ENCODE measurements at regions not wholly inside any gene's neighbourhood (a gene's known extent, or its start where the extent isn't known, plus 50 kb on each side); places are given as distances from the start of the nearest gene placed in this dataset.
A peak's percentile ranks its signal among the peaks of the same experiment; 100 is the strongest.

DNA sequence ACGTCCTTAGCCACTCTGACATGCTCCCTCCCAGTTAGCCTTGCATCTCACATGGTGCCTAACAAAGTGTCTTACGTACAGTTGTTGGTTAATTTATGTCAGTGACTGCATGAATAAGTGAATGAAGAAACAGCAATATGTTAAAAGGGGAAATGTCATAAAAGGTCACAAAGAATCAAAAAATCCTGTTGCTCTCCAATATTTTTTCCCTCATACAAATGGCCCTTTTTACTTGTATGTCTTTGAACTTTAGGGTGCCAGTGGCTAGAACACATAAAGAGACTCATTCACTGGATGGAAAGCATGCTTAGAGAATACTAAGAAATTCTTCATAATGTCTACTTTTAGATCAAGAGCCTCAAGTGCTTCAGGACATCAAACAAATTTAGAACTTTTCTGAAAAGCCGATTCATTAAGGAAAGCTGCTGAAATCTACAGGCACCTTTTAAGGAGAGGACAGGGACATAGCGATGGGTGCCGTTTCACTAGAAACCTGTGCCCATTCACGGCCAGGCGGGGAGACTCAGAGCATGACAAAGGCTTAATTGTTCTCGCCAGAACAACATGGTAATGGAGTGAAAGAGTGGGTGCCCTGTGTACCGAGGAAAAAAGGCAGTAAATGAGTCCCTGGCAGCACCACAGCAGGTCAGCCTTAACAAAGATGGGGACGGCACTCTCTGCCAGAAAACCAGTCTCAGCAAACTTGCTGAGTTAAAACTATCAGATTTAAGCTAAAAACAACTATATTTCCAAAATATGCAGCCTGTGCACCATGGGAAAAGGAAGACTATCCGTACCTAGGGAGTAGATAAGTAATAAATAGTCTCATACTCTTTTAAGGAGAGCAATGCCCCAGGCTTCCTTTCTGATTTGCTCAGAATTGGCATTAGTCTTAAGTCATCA lies 71.6 kb upstream of the SPTBN1 start:
- H4K91ac ChIP-seq (ENCODE audit: insufficient read length, low read depth, low read length), result no peak overlapping the region
- H3K27me3 Mint-ChIP-seq (ENCODE audit: low read depth), result no peaks in the 10 kb centered on the region
- no peaks in the 10 kb centered on the region for H4K20me1 ChIP-seq (ENCODE audit: control insufficient read depth, insufficient read depth, insufficient read length)
- H4K5ac ChIP-seq (ENCODE audit: insufficient read length, low read depth, low read length), result no peak overlapping the region
- H2BK12ac ChIP-seq (ENCODE audit: insufficient read length, low read depth, low read length), result no peak overlapping the region
- no peak overlapping the region for H3K4me2 ChIP-seq (ENCODE audit: insufficient read depth, insufficient read length, low read length)
- H3K18ac ChIP-seq (ENCODE audit: insufficient read length, low read depth, low read length), result no peak overlapping the region
- no peaks in the 10 kb centered on the region for H3K23me2 ChIP-seq (ENCODE audit: insufficient read length, low read depth, low read length, poor library complexity, severe bottlenecking)
- H3K4me1 Mint-ChIP-seq, result peaks cover 17 to 21% of the 10 kb centered on the region in 2 experiments
- H3K56ac ChIP-seq (ENCODE audit: insufficient read length, low read depth, low read length), result no peak overlapping the region
- H3K36me3 Mint-ChIP-seq (ENCODE audit: insufficient read depth in 1 of 3, low read depth in 3 of 3), result no peaks in the 10 kb centered on the region
- H3K79me2 ChIP-seq (ENCODE audit: insufficient read depth, low read length), result no peaks in the 10 kb centered on the region
- H3K14ac ChIP-seq (ENCODE audit: insufficient read depth, low read length), result no peak overlapping the region
- H2BK5ac ChIP-seq (ENCODE audit: insufficient read length, low read length), result no peak overlapping the region
- H3K4ac ChIP-seq (ENCODE audit: low read depth, low read length), result no peak overlapping the region
- no peak overlapping the region for H4K8ac ChIP-seq (replicated peaks; ENCODE audit: insufficient read length, low read depth, low read length)
- H2BK15ac ChIP-seq (ENCODE audit: low read depth, low read length), result no peak overlapping the region
- no peaks in the 10 kb centered on the region for H3K79me1 ChIP-seq (ENCODE audit: insufficient read depth, low read depth, low read length, poor library complexity, severe bottlenecking)
- H3K9me3 Mint-ChIP-seq, result no peaks in the 10 kb centered on the region
- H3K9ac ChIP-seq (ENCODE audit: extremely low read depth, insufficient read length, low read length), result no peak overlapping the region
- H3K4me1 ChIP-seq (ENCODE audit: insufficient read depth, low read length), result peaks cover 6% of the 10 kb centered on the region; the same call in 1 of the 2 replicates
- no peak overlapping the region for H2AFZ ChIP-seq (ENCODE audit: low read length)
- peak; percentile 43 for DNase-seq
- TF ChIP-seq, protein P1, sequence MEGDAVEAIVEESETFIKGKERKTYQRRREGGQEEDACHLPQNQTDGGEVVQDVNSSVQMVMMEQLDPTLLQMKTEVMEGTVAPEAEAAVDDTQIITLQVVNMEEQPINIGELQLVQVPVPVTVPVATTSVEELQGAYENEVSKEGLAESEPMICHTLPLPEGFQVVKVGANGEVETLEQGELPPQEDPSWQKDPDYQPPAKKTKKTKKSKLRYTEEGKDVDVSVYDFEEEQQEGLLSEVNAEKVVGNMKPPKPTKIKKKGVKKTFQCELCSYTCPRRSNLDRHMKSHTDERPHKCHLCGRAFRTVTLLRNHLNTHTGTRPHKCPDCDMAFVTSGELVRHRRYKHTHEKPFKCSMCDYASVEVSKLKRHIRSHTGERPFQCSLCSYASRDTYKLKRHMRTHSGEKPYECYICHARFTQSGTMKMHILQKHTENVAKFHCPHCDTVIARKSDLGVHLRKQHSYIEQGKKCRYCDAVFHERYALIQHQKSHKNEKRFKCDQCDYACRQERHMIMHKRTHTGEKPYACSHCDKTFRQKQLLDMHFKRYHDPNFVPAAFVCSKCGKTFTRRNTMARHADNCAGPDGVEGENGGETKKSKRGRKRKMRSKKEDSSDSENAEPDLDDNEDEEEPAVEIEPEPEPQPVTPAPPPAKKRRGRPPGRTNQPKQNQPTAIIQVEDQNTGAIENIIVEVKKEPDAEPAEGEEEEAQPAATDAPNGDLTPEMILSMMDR (conservative IDR thresholded peaks at IDR 0.05), result no peak
- H3T11ph ChIP-seq (ENCODE audit: low read length), result no peak overlapping the region
- peak overlapping the region in 2 of 3 experiments; percentile 54 to 71; a peak in 3 of 7 replicates for H3K27ac Mint-ChIP-seq
- WGBS (ENCODE audit: extremely low coverage, insufficient read length, low lambda C conversion rate), result no CpG with 5 or more reads among the region's 11 CpGs
- no peak overlapping the region for H3K23ac ChIP-seq (ENCODE audit: insufficient read length, low read depth, low read length)
- H3K27ac ChIP-seq (ENCODE audit: insufficient read length, low read depth, low read length), result no peak overlapping the region
- no peaks in the 10 kb centered on the region for H3K27me3 ChIP-seq (ENCODE audit: insufficient read depth, low read length)
- H2BK120ac ChIP-seq (ENCODE audit: low read depth, low read length, poor library complexity, severe bottlenecking), result no peak overlapping the region
- H2BK20ac ChIP-seq (ENCODE audit: low read depth, low read length, poor library complexity, severe bottlenecking), result no peak overlapping the region
- no peaks in the 10 kb centered on the region for H3K9me3 ChIP-seq (ENCODE audit: control insufficient read depth, low read depth, low read length)
- H2AK5ac ChIP-seq (ENCODE audit: insufficient read length, low read length), result no peak overlapping the region
- peak overlapping the region in 1 of 2 experiments; percentile 15; a peak in 2 of 5 replicates for H3K4me3 Mint-ChIP-seq

Data from H9 (cell line).